ENCODE measurements at regions not wholly inside any gene's neighbourhood (a gene's known extent, or its start where the extent isn't known, plus 50 kb on each side); places are given as distances from the start of the nearest gene placed in this dataset.

DNA sequence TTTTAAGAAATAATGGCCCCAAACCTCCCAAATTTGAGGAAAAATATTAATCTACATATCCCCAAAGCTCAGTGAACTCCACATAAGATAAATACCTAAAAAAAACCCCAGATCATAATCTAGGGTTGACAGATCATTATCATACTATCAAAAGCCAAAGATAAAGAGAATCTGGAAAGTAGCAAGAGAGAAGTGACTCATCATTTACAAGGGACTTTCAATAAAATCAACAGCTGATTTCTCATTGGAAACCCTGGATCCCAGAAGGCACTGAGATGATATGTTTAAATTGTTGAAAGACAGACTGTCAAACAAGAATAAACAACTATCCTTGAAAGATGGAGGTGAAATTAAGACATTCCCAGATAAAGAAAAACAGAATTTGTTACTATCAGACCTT lies 199.3 kb downstream of the KCNRG start:
- no peak for TF ChIP-seq TAF1 (IDR thresholded peaks at IDR 0.05; ENCODE audit: low read depth, low read length)
- TF ChIP-seq POLR2A (IDR thresholded peaks at IDR 0.05; ENCODE audit: low read depth, low read length) = no peak
- TF ChIP-seq POLR2AphosphoS5 (IDR thresholded peaks at IDR 0.05; ENCODE audit: low read depth, low read length) = no peak

Data from GM12891 (cell line).